Tibial nerve (tissue), 4 donors: ENCODE measurements at regions not wholly inside any gene's neighbourhood (a gene's known extent, or its start where the extent isn't known, plus 50 kb on each side); places are given as distances from the start of the nearest gene placed in this dataset.

ENCODE experiments used
- EP300 ChIP-seq, 2 donors: sonication (generic); formaldehyde crosslinking; IDR thresholded peaks; one replicate each; pipeline ENCODE4 v1.6.1; 2017; ENCODE audit warnings: antibody characterized with exemption in 2 of 2, mild to moderate bottlenecking in 1 of 2
- POLR2A ChIP-seq, 2 donors: fragments of 450-650 bp; IDR thresholded peaks; one replicate each; pipeline ENCODE4 v1.6.1; 2017; ENCODE audit warnings: antibody characterized with exemption in 2 of 2, mild to moderate bottlenecking in 2 of 2, moderate library complexity in 2 of 2
- TF ChIP-seq, protein P1 (sequence below), 5 experiments: fragments of 200-600 bp in 3 of 5; fragments of 450-650 bp in 2 of 5; sonication (generic) in 3 of 5; IDR thresholded peaks; one replicate each; pipeline ENCODE4 v1.5.1; 2016 to 2019; ENCODE audit warnings: antibody characterized with exemption in 5 of 5, mild to moderate bottlenecking in 3 of 5, moderate library complexity in 2 of 5

DNA sequence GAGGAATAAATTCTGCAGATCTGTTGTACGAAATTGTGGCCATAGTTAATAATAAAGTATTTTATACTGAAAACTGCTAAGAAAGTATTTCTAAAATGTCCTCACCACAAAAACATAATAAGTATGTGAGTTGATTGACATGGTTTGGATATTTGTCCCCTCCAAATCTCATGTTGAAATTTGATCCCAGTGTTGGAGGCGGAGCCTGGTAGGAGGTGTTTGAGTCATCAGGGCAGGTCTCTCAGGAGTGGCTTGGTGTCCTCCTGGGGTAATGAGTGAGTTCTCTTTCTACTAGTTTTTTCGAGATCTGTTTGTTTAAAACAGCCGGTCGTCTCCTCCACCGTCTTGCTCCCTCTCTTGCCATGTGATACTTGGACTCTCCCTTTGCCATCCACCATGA, 424.1 kb upstream of the KCNMB2 start:
- TF ChIP-seq, protein P1, sequence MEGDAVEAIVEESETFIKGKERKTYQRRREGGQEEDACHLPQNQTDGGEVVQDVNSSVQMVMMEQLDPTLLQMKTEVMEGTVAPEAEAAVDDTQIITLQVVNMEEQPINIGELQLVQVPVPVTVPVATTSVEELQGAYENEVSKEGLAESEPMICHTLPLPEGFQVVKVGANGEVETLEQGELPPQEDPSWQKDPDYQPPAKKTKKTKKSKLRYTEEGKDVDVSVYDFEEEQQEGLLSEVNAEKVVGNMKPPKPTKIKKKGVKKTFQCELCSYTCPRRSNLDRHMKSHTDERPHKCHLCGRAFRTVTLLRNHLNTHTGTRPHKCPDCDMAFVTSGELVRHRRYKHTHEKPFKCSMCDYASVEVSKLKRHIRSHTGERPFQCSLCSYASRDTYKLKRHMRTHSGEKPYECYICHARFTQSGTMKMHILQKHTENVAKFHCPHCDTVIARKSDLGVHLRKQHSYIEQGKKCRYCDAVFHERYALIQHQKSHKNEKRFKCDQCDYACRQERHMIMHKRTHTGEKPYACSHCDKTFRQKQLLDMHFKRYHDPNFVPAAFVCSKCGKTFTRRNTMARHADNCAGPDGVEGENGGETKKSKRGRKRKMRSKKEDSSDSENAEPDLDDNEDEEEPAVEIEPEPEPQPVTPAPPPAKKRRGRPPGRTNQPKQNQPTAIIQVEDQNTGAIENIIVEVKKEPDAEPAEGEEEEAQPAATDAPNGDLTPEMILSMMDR (IDR thresholded peaks at IDR 0.05) = no peak
- TF ChIP-seq POLR2A (IDR thresholded peaks at IDR 0.05) (no peak), EP300 (IDR thresholded peaks at IDR 0.05) (no peak)
